Activated gamma-delta T cell treated with anti-CD3 and anti-CD28 coated beads, Interleukin-2, amount 50 U/mL, for 16 hours (primary cell): ENCODE measurements at regions not wholly inside any gene's neighbourhood (a gene's known extent, or its start where the extent isn't known, plus 50 kb on each side); places are given as distances from the start of the nearest gene placed in this dataset.
"Not testable (repeated sequence)": the region's sequence is repeated elsewhere in the genome, so short reads cannot be mapped to it uniquely, and the experiment has no call there.

Experiments used
- DNase-seq: peaks from one replicate; pipeline ENCODE4 v3.0.0-alpha.2; 2020; ENCODE audit warnings: low read depth

DNA sequence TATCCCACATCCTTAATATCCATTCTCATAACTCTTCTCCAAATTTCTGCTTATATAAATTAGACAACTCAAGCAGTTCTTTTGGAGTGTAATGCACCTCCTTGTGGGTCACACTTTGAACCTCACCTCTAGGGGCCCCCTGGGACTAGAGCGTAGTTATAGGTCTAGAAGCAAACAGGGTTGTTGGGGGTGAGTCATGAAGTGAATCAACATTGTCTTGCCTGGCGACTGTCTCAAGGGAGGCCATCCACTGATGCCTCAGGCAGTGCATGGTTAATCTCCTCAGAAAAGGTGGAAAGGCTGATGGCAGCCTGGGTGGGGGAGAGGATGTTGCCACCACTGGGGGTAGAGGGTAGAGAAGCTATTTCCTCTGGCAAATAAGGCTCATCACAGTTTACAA, 129.1 kb downstream of the TNFRSF21 start:
- no peak for DNase-seq

DNA sequence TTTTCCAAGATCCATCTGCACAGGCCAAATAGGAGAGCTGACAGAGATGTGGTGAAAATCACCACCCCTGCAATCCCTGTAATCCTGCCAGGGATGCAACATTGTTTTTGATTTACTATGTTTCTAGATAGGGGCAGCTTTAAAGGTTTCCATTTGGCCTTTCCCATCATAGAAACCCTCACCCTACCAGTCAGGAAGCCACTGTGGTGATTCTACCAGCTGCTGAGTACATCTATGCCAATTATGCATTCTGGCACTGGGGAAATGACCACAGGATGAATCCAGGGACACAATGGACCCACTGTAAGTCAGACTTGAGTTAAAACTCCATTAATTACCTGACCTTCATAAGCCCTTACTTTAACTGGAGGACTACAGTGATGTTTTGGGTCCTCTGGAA, 130.4 kb downstream of the TNFRSF21 start:
- no peak for DNase-seq

DNA sequence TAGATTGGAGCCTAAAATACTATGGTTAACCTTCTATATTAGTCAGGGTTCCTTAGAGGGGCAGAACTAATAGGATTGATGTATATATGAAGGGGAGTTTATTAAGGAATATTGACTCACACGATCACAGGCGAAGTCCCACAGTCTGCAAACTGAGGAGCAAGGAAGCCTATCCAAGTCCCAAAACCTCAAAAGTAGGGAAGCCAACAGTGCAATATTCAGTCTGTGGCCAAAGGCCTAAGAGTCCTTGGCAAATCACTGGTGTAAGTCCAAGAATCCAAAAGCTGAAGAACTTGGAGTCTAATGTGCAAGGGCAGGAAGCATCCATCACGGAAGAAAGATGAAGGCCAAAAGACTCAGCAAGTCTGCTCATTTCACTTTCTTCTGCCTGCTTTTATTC, 133.5 kb upstream of the ADGRF1 start:
- no peak for DNase-seq

DNA sequence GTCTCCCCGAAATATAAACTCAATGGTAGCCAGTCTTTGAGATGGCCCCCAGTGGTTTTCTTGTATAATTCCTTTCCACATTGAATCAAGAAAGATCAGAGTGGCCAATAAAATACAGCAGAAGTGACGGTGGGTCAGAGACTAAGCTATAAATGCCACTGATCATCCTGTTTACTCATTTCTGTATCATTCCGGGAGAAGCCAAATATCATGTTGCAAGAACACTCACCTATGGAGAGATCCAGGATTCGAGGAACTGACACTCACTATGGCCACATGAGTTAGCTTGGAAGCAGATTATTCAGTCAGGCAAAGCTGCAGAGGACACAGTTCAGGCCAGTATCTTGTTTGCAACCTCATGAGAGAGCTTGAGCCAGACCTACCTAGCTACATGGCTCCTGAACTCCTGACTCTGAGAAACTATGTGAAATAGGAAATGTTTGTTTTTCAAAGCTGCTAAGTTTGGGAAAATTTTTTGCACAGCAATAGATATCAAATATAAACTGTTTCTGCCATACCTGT, 132.4 kb upstream of the ADGRF1 start:
- no peak for DNase-seq

DNA sequence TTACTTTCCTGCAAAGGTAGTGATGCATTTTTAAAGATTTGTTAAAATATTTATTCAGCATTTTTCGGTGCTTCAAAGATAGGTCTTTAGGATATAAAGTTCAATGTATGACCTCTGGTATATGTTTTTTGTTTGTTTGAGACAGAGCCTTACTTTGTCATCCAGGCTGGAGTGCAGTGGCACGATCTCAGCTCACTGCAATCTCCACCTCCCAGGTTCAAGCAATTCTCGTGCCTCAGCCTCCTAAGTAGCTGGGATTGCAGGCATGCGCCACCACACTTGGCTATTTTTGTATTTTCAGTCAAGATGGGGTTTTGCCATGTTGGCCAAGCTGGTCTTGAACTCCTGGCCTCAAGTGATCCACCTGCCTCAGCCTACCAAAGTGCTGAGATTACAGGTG, 131.9 kb upstream of the ADGRF1 start:
- DNase-seq, result not testable (repeated sequence)

DNA sequence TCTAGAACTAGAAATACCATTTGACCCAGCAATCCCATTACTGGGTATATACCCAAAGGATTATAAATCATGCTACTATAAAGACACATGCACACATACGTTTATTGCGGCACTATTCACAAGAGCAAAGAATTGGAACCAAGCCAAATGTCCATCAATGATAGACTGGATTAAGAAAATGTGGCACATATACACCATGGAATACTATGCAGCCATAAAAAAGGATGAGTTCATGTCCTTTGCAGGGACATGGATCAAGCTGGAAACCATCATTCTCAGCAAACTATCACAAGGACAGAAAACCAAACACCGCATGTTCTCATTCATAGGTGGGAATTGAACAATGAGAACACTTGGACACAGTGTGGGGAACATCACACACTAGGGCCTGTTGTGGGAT, 131.0 kb upstream of the ADGRF1 start:
- DNase-seq, result not testable (repeated sequence)

DNA sequence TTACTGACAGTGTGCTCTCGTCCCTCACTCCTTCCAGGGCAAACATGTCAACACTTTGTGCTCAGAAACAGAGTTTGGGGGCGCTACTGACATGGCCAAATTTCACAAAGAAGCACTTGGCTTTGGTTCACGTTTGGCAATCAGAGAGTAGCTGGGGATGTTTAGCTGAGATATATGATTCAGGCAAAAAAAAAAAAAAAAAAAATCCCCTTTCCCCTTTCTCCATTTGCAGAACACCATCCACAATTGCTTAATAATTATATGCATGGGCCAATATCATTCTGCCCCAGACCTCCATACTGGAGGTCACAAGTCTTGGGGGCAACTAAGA, 128.4 kb upstream of the ADGRF1 start:
- DNase-seq, result no peak

DNA sequence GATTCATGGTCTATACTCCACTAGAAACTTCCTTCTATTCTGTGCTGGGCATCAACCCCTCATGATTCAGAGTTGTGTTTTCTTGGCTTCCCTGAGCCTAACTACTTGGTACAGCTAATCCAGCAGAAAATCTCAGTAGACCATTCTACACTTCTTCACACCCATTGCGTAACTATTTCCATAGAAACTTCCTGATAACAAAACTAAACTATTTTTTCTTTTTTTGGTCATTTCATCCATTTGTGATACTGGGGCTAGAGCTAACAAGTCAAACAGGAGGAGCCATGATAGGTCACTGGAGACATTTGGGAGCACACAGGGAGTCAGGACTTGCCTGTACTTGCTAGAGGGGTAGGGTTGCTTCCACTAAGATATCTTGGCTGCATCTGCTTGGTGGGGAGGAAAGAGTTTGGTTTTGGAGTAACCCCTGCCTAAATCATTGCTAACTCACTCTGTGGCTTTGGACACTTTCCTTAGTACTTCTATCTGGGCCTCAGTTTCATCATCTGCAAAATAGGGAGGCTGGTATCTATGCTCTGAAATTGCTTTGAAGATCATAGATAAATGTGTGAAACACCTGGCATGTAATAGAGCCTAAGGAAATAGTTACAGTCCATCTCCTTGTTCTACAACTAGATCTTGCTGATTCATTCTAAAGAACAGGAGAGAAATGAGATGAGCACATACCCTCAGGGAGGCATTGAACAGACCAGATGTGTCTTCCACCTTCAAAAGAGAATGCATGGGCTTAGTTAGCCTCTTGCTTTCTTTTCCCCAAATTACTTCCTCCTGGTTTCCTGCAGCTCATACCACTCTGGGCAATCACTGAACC, 127.9 kb upstream of the ADGRF1 start:
- no peak for DNase-seq

DNA sequence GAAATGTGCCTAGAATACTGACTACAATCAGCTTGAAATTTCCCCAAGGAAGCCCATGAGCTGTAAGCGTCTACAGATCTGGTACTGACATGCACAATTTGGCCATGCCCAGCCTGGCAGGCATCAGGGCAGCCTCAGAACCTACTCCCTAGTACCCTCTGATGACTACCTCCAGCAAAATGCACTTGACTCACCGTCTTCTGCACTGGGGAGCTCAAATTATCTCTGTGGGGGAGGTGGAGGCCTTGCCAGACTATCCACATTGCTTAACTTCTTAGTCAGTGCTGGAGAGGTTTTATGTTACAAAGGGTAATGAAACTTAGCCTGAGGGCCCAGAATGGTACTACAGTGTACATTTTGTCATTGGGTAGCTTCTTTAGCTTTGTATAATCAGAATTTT, 126.0 kb upstream of the ADGRF1 start:
- no peak for DNase-seq

DNA sequence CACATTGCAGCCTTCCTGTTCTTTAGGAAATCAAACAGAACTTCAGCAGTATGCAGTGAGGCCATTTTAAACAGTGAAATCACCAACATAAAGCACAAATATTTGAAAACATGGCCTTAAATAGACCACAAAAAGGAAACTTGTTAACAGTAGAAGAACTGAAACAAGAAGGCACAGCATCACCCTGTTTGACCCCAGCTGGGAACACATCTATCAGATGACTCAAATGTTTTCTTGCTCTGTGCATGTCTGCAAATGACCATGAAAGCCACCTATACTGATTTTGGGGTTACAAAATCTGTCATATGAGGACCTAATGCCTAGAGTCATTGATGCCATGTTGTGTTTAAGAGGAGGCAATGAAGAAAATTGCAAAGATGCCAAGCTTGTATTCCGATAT, 123.8 kb upstream of the ADGRF1 start:
- DNase-seq, result no peak

DNA sequence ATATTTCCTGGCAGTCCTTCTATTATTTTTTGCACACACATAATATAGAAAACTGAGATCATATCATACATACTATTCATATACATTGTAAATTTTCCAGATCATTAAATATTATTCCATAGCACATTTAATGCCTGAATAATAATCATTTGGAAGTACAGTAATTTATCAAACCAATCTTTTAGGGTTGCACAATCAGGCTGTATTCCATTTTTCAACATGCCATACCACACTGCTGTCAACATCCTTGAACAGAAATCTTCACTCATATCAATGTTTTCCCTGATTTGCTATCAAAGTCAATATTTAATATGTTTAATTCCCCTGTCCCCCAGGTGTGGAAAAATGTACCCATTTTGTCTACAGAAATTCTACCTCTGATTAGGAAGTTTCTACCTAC, 122.7 kb upstream of the ADGRF1 start:
- DNase-seq, result no peak

DNA sequence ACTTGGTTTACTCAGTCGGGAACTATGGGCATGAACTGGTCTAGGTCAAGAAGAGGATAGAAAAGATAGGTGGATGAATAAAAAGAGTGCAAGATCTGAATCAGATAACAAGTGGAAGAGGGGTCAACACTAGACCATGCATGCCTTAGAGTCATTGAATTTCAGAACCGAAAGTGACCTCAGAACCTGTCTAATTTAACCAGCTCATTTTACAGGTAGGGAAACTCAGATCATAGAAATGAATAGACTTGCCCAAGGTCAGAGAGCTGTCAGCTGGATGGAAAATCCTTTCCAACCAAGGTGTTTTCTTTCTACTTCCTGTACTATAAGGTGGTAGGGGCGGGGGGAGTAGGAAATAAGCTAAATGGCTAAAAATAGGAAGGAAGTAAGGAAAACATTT, 121.4 kb upstream of the ADGRF1 start:
- DNase-seq, result no peak

DNA sequence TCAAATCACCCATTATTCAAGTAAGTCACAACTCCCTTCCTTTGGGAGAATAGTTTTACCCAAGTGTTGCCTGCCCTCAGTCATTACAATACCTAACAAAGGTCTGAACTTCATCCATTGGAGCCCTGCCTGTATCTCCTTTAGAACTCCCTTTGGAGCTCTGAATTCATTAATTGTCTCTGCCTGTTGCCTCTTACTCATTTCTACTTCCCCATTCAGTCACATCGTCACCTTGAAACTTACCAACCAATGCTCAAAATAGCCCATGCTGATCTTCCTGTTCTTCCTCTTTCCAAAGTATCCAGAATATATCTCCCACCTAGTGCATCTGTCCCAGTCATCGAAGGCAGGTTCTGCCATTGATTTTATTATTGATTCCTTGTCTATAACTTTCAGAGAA, 120.7 kb upstream of the ADGRF1 start:
- no peak for DNase-seq

DNA sequence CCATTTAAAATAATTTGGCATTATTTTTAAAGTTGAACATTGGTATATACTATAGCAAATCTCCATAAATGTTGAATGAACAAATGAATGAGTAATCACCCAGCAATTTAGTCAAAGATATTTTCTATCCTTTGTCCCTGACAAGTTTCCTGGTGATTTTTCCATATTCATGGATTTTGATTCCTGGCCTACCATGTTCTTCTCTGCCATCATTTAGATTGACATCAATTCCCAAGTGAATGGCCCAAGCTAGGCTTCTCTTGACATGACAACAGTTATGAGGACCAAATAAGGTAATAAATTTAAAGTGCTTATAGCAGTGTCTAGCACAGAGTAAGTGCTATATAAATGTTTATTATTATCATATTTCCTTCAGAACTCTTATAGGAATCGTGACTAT, 120.1 kb upstream of the ADGRF1 start:
- no peak for DNase-seq

DNA sequence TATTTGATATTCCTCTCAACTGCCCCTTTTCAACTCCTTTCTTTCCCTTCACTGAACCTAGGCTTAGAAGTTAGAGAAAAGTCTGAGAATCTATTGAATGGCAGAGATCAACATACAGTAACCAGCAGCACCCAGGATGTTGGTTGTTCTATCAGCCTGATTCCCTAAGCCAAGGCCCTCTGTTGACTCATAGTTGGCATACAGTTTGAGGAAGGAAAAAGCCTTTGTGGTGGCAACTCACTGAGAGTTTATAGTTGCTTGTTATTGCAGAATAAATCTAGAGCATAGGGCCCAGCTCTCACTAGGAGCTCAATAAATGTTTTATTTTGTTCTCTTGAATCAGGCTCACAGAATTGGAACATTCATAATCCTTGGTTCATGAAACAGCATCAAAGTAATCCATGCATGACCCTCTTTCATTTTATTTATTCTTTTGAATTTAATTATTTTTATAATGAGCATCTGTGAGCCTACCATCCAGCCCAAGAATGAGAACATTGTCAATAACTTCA, 119.1 kb upstream of the ADGRF1 start:
- DNase-seq, result no peak

DNA sequence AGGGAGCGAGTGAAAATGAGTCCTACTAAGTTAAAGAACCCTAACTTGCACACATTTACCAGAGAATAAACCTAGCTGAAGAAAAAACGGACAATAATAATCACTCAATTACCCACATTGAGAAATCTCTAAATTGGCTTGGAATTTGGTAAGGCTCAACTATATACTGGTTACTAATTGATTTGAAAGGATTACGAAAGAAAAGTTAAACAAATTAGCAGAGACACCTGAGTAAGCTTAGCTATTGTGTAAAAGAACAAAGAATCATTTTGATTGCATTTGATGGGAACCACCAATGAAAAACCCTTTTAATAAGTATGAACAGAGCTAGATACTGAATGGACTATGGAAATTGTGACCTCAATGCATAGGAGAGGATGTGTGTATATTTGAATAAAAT, 118.6 kb upstream of the ADGRF1 start:
- no peak for DNase-seq

DNA sequence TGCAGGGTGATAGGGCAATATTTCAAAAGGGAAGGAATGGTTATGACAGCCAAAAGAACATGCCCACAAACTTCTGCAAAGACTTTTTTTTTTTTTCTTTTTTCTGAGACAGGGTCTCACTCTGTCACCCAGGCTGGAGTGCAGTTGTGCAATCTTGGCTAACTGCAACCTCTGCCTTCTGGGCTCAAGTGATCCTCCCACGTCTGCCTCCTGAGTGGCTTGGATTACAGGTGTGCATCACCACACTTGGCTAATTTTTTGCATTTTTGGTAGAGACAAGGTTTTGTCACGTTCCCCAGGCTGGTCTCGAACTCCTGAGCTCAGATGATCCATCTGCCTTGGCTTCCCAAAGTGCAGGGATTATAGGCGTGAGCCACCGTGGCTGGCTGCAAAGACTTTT, 117.6 kb upstream of the ADGRF1 start:
- DNase-seq, result no peak

DNA sequence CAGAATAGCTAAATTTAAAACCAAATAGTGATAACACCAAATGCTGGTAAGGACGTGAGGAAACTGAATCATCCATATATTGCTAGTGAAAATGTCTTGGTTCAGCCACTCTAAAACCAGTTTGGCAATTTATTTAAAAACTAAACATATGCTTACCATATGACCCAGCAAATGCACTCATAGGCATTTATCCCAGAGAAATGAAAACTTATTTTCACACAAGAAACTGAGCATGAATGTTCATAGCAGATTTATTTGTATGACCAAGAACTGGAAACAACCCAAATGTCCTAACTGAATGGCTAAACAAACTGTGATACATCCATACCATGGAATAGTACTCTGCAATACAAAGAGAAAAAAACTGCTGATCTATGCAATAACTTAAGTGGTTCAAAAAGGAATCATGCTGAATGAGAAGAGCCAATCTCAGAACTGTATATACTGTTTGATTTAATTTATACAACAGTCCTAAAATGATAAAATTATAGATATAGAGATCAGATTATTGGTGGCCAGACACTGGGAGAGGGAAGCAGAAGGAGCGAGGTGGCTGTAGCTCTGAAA, 115.6 kb upstream of the ADGRF1 start:
- no peak for DNase-seq

DNA sequence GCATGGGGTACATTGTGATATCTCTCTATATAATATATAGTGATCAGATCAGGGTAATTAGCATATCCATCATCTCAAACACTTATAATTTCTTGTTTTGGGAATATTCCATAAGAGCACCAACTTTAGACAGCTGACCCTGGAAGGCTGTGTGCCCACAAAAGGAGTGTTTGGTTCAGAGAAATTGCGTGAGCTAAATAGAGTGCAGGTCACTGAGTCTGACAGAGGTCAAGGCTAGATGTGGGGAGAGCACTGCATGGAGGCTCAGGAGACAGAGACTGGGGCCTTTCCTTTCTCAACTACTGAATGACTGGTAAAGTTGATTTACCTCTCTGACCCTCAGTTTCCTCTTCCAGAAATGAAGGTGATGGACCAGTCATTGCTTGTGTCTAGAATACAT, 114.9 kb upstream of the ADGRF1 start:
- no peak for DNase-seq

DNA sequence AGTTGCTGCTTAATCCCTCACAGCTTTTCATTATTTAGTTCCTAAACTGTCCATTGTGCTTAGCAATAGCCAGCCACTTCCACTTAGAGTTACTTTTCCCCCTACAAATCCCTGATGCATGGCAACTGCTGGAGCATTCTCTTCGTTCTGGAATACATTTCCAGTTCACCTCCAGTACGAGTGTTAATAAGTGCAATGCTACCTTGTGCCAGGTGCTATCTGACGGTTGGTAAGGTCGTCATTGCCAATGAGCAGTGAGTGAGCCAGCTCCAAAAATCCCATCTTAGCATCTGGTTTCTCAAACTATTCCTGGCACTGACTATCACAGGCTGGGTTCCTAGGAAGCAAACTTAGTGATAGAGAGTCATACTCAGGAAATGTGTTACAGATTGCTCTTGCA, 114.1 kb upstream of the ADGRF1 start:
- DNase-seq, result no peak

DNA sequence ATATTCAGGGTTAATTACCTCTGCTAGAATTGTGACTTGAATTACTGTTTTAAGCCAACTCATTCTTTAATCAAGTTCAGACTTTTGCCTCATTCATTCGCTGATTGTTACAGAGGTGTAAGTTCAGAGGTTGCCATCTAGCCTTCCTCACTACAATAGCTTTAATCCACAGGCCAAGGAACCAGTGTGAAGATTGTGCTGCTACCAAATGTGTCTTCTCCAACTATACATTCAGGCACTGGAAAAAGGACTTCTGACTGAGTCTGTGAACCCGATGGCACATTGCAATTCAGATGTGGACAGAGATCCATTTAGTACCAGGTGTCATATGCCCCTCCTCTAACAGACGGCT, 111.2 kb upstream of the ADGRF1 start:
- DNase-seq, result no peak

DNA sequence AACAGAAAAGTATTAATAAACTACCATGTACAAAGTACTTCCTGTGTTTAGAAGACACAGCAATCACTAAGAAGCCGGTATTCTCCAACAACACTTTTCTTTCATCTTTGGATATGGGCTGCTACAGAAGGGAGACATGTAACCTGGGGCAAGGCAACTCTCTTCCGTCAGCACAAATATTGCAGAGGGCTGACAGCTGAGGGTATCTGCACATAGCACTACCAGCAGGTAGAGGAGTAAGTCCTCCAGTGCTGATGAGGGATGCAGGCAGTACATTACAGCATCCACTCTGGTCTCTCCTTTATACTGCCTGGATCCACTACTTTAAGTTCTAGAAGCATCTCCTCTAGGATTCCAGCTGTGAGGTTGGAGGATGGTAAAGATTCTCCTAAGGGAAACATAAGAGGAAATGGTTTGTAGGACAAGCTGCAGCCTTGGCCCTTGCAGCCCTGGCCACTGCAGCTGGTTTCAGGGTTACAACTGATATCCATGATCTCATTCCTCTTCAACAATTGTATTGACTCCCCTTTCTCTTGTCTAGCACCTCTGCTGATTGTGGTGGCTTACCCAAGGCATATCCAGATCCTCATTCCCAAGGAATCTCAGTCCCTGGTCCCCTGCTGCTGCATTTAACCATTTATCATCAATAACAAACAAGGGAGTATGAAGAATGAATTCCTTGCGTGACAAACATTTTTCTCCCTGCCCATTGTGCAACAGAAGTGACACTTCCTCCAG, 110.7 kb upstream of the ADGRF1 start:
- DNase-seq, result no peak

DNA sequence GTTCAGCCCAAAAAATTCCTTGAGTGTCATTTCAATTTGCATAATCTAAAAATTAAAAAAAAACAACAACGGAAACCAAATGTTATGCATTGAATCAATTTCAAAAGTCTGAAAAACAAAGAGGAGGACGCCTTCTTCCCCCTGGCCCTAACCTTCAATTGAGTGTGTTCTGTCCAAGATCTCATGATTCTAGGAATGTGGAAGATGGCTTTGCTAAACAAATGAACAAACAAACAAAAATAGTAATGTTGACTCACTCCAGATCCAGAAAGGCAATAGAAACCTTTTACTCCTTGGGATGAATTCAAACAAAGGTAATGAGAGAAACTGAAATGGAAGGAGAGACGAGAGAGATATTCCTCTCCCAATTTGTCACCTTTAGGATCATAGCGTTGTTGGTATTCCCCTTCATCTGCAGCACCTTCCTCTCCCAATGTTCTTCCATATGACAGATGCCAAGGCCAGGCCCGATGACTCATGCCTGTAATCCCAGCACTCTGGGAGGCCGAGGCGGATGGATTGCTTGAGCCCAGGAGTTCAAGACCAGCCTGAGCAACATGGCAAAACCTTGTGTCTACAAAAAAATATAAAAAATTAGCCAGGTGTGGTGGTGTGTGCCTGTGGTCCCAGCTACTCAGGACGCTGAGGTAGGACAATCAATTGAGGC, 109.2 kb upstream of the ADGRF1 start:
- no peak for DNase-seq
